ENCODE measurements at regions not wholly inside any gene's neighbourhood (a gene's known extent, or its start where the extent isn't known, plus 50 kb on each side); places are given as distances from the start of the nearest gene placed in this dataset.
"Not testable (repeated sequence)": the region's sequence is repeated elsewhere in the genome, so short reads cannot be mapped to it uniquely, and the experiment has no call there.

GRCh38 chr2:234272069-234272850 lies 221.8 kb downstream of the SPP2 start:
- DNase-seq = no peak

GRCh38 chr2:234271338-234271737 lies 220.8 kb downstream of the SPP2 start:
- DNase-seq = no peak

GRCh38 chr2:234269769-234270204 lies 219.3 kb downstream of the SPP2 start:
- DNase-seq = no peak

GRCh38 chr2:234267534-234267933 lies 217.0 kb downstream of the SPP2 start:
- no peak for DNase-seq

GRCh38 chr2:234266952-234267351 lies 216.4 kb downstream of the SPP2 start:
- no peak for DNase-seq

GRCh38 chr2:234265206-234265605 lies 214.7 kb downstream of the SPP2 start:
- DNase-seq = no peak

GRCh38 chr2:234261736-234262135 lies 211.2 kb downstream of the SPP2 start:
- DNase-seq = no peak

GRCh38 chr2:234259440-234259839 lies 208.9 kb downstream of the SPP2 start:
- no peak for DNase-seq

GRCh38 chr2:234258562-234259141 lies 208.2 kb downstream of the SPP2 start:
- DNase-seq = no peak

- DNase-seq = peak in 1 of 2 experiments; percentile 18
These were observed 207.5 kb downstream of the SPP2 start for GRCh38 chr2:234257859-234258561.

- no peak for DNase-seq
These were observed 206.0 kb downstream of the SPP2 start for GRCh38 chr2:234256516-234256915.

GRCh38 chr2:234254783-234255521 lies 204.4 kb downstream of the SPP2 start:
- DNase-seq = no peak

- no peak for DNase-seq
These were observed 202.3 kb downstream of the SPP2 start for GRCh38 chr2:234252772-234253171.

- no peak for DNase-seq
These were observed 201.1 kb downstream of the SPP2 start for GRCh38 chr2:234251326-234252271.

GRCh38 chr2:234250926-234251325 lies 200.4 kb downstream of the SPP2 start:
- no peak for DNase-seq

GRCh38 chr2:234249873-234250272 lies 199.4 kb downstream of the SPP2 start:
- DNase-seq = no peak

GRCh38 chr2:234249034-234249735 lies 198.7 kb downstream of the SPP2 start:
- no peak for DNase-seq

GRCh38 chr2:234248213-234248710 lies 197.8 kb downstream of the SPP2 start:
- not testable (repeated sequence) for DNase-seq

GRCh38 chr2:234247453-234248180 lies 197.1 kb downstream of the SPP2 start:
- no peak for DNase-seq

- no peak for DNase-seq
These were observed 195.4 kb downstream of the SPP2 start for GRCh38 chr2:234245945-234246344.
